ENCODE measurements at regions not wholly inside any gene's neighbourhood (a gene's known extent, or its start where the extent isn't known, plus 50 kb on each side); places are given as distances from the start of the nearest gene placed in this dataset.
A peak's percentile ranks its signal among the peaks of the same experiment; 100 is the strongest.

GRCh38 chr11:92128026-92128425 is 96.6 kb upstream of the FAT3 start:
- DNase-seq (ENCODE audit: low read depth): no peak
- no peak overlapping the region for H3K4me3 ChIP-seq (ENCODE audit: low read depth, low read length)
- TF ChIP-seq, protein P1, sequence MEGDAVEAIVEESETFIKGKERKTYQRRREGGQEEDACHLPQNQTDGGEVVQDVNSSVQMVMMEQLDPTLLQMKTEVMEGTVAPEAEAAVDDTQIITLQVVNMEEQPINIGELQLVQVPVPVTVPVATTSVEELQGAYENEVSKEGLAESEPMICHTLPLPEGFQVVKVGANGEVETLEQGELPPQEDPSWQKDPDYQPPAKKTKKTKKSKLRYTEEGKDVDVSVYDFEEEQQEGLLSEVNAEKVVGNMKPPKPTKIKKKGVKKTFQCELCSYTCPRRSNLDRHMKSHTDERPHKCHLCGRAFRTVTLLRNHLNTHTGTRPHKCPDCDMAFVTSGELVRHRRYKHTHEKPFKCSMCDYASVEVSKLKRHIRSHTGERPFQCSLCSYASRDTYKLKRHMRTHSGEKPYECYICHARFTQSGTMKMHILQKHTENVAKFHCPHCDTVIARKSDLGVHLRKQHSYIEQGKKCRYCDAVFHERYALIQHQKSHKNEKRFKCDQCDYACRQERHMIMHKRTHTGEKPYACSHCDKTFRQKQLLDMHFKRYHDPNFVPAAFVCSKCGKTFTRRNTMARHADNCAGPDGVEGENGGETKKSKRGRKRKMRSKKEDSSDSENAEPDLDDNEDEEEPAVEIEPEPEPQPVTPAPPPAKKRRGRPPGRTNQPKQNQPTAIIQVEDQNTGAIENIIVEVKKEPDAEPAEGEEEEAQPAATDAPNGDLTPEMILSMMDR (IDR thresholded peaks at IDR 0.05; ENCODE audit: insufficient read depth, low read length): no peak

- no peak for DNase-seq (ENCODE audit: low read depth)
Observed at GRCh38 chr11:92125321-92125720, 99.3 kb upstream of the FAT3 start.

DNA sequence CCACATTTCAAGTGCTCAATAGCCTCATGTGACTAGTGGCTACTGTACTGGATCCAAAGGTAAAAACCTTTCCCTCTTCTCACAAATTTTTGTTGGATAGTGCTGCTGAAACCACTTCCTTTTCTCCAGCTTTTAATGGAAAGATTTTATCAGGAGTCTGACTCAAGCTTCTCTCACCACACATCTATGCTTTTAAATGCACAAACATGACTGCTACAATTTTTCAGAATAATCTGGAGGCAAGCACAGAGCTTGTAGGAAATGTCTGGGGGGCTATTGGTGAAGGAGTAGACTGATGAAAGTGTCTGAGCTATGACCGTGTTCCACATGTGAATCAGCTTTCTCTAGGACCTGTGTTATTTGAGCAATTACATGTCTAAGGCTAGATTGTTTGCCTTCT is 101.1 kb upstream of the FAT3 start:
- peak; percentile 22 for DNase-seq (ENCODE audit: low read depth)
- TF ChIP-seq, protein P1 (IDR thresholded peaks at IDR 0.05; ENCODE audit: insufficient read depth, low read length): no peak
- no peak overlapping the region for H3K4me3 ChIP-seq (ENCODE audit: low read depth, low read length)

More at GRCh38 chr11:92125321-92125720, 99.3 kb upstream of the FAT3 start:
- no peak overlapping the region for H3K4me3 ChIP-seq (ENCODE audit: low read depth, low read length)
- TF ChIP-seq, protein P1 (IDR thresholded peaks at IDR 0.05; ENCODE audit: insufficient read depth, low read length): no peak

DNA sequence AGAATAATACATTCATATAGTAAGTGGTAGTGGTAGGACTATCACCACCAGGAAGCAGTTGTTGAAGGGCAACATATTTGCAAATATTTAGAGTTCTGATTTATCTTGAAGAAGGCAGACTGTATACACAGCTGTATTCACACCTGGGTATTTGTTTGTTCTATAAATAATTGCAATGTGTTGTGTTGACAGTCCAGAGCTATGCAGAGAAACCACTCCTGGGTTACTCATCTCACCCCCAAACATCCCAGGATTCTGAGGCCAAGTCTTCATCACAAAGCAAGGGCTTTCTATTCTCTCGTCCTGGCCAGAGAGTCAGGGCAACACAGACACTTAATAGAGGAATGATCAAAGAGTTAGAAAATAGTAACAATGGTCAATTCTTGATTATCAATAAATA is 102.1 kb upstream of the FAT3 start:
- TF ChIP-seq, protein P1 (IDR thresholded peaks at IDR 0.05; ENCODE audit: insufficient read depth, low read length): no peak
- DNase-seq (ENCODE audit: low read depth): no peak
- H3K4me3 ChIP-seq (ENCODE audit: low read depth, low read length): no peak overlapping the region

GRCh38 chr11:92111287-92111686 is 113.3 kb upstream of the FAT3 start:
- no peak for DNase-seq (ENCODE audit: low read depth)
- TF ChIP-seq, protein P1 (IDR thresholded peaks at IDR 0.05; ENCODE audit: insufficient read depth, low read length): no peak
- H3K4me3 ChIP-seq (ENCODE audit: low read depth, low read length): no peak overlapping the region

- no peak overlapping the region for H3K4me3 ChIP-seq (ENCODE audit: low read depth, low read length)
- TF ChIP-seq, protein P1 (IDR thresholded peaks at IDR 0.05; ENCODE audit: insufficient read depth, low read length): no peak
- no peak for DNase-seq (ENCODE audit: low read depth)
Observed at GRCh38 chr11:92109466-92109865, 115.2 kb upstream of the FAT3 start.

DNA sequence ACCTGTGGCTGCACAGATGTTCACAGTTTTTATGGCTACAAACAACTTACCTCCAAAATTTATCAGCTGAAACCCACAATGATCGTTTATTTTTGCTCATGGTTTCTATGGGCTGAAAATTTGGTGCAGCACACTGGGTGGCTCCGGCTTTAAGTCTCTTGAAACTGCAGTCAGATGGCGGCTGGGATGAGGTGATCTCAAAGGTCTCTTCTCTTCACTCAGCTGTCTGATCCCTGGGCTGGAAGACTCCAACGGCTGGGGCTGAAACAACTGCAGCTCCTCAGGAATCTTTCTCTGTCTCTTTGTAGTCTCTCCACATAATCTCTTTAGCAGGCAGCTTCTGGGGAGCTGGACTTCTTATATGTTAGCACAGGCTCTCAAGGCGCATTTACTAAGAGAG is 117.3 kb upstream of the FAT3 start:
- no peak overlapping the region for H3K4me3 ChIP-seq (ENCODE audit: low read depth, low read length)
- no peak for DNase-seq (ENCODE audit: low read depth)
- TF ChIP-seq, protein P1 (IDR thresholded peaks at IDR 0.05; ENCODE audit: insufficient read depth, low read length): no peak
